GM18861 (cell line): ENCODE measurements at regions not wholly inside any gene's neighbourhood (a gene's known extent, or its start where the extent isn't known, plus 50 kb on each side); places are given as distances from the start of the nearest gene placed in this dataset.

ENCODE experiments used
- ATAC-seq: cut with Tn5 transposase; IDR thresholded peaks from one replicate; pipeline ENCODE4 v1.9.1; 2021; ENCODE audit not compliant: unreplicated experiment

- no peak for ATAC-seq
Observed at GRCh38 chr17:31593806-31594205, 202.3 kb downstream of the RAB11FIP4 start.

- ATAC-seq: no peak
Observed at GRCh38 chr17:31591924-31592323, 200.4 kb downstream of the RAB11FIP4 start.

- ATAC-seq: no peak
Observed at GRCh38 chr17:31588512-31588911, 197.0 kb downstream of the RAB11FIP4 start.

- no peak for ATAC-seq
Observed at GRCh38 chr17:31588034-31588433, 196.6 kb downstream of the RAB11FIP4 start.
